ENCODE measurements at regions not wholly inside any gene's neighbourhood (a gene's known extent, or its start where the extent isn't known, plus 50 kb on each side); places are given as distances from the start of the nearest gene placed in this dataset.

DNA sequence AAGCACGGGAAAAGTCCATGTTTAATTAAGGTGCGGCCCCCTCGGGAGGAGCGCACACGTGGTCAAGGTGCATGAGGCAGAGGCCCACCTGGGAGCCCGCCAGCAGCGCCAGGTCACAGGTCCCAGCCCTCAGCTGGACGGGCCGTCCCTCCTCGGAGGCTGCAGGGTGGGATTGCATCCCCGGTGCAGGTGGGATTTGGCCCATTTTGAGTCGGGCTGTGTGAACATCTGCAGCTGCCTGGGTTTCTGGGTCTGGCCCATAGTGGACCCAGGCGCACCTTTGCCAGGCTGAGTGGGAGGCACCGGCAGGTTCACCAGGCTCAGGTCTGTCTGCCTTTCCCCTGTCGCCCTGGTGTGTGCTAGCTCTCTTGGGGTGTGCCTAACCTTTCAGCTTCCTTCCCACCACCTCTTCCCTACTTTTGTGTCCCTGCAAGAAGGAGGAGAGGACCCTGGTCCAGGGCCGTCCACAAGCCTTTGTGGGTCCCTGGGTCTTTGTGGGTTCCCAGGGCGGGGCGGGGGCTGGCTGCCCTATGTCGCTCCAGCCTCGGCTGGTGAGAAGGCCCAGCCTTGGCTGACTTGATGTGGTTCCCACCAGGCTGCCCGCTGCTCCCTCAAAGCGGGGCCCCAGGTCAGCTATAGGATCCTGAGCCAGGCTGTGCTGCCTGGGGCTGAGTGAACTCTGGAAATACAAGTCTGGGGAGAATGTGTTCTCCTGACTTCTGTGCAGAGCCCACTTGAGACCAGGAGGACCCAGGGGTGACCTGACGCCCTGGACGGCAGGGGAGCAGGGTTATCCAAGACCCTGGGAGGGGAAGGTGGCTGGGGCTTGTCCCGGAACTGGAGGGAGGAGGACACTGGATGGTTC, 186.7 kb upstream of the SHH start:
- TF ChIP-seq, protein P1, sequence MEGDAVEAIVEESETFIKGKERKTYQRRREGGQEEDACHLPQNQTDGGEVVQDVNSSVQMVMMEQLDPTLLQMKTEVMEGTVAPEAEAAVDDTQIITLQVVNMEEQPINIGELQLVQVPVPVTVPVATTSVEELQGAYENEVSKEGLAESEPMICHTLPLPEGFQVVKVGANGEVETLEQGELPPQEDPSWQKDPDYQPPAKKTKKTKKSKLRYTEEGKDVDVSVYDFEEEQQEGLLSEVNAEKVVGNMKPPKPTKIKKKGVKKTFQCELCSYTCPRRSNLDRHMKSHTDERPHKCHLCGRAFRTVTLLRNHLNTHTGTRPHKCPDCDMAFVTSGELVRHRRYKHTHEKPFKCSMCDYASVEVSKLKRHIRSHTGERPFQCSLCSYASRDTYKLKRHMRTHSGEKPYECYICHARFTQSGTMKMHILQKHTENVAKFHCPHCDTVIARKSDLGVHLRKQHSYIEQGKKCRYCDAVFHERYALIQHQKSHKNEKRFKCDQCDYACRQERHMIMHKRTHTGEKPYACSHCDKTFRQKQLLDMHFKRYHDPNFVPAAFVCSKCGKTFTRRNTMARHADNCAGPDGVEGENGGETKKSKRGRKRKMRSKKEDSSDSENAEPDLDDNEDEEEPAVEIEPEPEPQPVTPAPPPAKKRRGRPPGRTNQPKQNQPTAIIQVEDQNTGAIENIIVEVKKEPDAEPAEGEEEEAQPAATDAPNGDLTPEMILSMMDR (IDR thresholded peaks at IDR 0.05): no peak
- TF ChIP-seq POLR2A (IDR thresholded peaks at IDR 0.05): no peak

All from thyroid gland (tissue), 4 donors.